Inferior parietal cortex (tissue), 1 donor: ENCODE measurements at regions not wholly inside any gene's neighbourhood (a gene's known extent, or its start where the extent isn't known, plus 50 kb on each side); places are given as distances from the start of the nearest gene placed in this dataset.

ENCODE experiments used
- DNase-seq: peaks from one replicate; pipeline ENCODE4 v3.0.0-alpha.2; 2016; ENCODE audit errors: extremely low spot score

GRCh38 chr6:105851113-105851580 lies 235.0 kb upstream of the PRDM1 start:
- no peak for DNase-seq

DNA sequence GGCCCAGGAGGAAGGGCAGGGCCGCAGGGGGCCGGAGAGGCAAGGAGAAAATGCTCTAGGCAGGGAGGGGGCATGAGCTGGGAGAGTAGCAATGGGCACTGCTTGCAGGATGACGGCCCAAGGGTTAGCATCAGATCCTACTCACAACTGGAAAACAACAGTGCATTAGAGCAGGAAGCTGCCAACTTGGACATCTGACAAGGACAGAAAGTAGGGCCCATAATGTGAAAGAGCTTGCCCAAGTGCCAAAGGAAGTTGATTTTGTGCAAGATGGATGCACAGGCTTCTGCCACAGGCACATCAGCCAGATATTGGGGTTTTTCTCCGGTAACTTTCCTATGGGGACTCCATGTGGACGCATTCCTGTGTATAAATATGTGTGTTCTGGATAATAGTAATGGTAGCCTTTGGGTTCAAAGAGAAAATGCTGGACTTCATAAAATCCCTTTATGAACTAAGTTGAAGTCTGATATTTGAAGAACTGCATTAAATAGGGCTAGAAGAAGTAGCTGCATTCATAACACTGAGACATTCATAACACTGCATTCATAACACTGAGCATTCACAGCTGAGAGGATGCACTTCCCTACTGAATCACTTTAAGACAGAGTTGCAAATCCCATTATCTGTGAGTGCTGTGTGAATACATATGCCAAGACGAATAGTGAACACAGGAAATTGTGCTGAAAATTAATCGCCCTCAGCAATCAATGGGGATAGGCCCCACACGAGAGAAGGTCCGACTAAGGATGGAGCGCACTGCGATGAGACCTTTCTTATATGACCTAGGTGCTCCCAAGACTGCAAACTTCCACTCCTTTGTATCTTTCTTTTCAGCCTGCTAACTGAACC lies 235.6 kb upstream of the PRDM1 start:
- DNase-seq = no peak

GRCh38 chr6:105849746-105850145 lies 236.4 kb upstream of the PRDM1 start:
- no peak for DNase-seq

- no peak for DNase-seq
Measured at GRCh38 chr6:105847433-105847832, 238.7 kb upstream of the PRDM1 start.

- DNase-seq = peak; percentile 73
Measured at GRCh38 chr6:105844275-105844883, 241.8 kb upstream of the PRDM1 start.

- no peak for DNase-seq
Measured at GRCh38 chr6:105839266-105839665, 246.9 kb upstream of the PRDM1 start.

GRCh38 chr6:105838171-105838570 lies 248.0 kb upstream of the PRDM1 start:
- DNase-seq = no peak

GRCh38 chr6:105836889-105837288 lies 249.2 kb upstream of the PRDM1 start:
- DNase-seq = no peak

- DNase-seq = no peak
Measured at GRCh38 chr6:105836379-105836778, 249.8 kb upstream of the PRDM1 start.

GRCh38 chr6:105835373-105835772 lies 250.8 kb upstream of the PRDM1 start:
- no peak for DNase-seq

GRCh38 chr6:105833959-105834947 lies 251.9 kb upstream of the PRDM1 start:
- DNase-seq = no peak

- DNase-seq = no peak
Measured at GRCh38 chr6:105832313-105832761, 253.8 kb upstream of the PRDM1 start.

- no peak for DNase-seq
Measured at GRCh38 chr6:105831311-105832097, 254.6 kb upstream of the PRDM1 start.

DNA sequence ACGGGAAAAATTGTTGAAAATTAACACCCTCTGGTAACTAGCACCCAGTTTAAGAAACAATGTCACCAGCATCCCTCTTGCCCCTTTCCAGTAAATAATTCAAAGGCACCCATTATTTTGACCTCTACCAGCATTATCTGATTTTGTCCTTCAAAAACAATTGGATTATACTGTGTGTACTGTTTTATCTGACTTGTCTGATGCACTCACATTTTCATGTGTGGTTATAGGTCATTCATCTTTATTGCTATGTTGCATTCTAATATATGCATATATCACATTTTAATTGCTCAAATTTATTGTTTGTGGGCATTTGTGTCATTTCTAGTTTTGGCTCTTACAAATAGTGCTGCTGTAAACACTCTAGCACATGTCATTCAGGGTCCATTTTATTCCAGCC lies 260.9 kb upstream of the PRDM1 start:
- no peak for DNase-seq

- DNase-seq = no peak
Measured at GRCh38 chr6:105824732-105825131, 261.4 kb upstream of the PRDM1 start.

- DNase-seq = no peak
Measured at GRCh38 chr6:105821777-105822176, 264.4 kb upstream of the PRDM1 start.

GRCh38 chr6:105821027-105821426 lies 265.1 kb upstream of the PRDM1 start:
- DNase-seq = no peak

- no peak for DNase-seq
Measured at GRCh38 chr6:105819745-105820144, 266.4 kb upstream of the PRDM1 start.

DNA sequence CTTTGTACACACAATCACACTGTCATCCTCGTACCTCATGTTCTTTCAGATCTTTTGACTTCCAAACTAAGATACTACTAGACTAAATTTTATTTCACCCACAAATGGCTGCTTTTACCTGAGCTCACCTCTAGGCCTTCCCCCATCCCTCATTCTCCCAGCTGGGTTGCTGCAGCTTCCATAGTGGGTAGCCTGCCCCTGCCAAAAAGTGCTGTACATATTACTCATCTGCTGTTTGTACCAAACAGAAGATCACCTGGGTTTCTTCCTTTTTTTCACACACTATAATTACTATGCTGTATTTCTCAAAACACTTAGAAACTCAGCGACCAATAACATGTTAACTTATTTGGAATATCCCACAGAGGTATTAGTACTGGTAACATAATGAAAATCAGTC lies 267.6 kb upstream of the PRDM1 start:
- DNase-seq = no peak

- DNase-seq = no peak
Measured at GRCh38 chr6:105817961-105818360, 268.2 kb upstream of the PRDM1 start.

DNA sequence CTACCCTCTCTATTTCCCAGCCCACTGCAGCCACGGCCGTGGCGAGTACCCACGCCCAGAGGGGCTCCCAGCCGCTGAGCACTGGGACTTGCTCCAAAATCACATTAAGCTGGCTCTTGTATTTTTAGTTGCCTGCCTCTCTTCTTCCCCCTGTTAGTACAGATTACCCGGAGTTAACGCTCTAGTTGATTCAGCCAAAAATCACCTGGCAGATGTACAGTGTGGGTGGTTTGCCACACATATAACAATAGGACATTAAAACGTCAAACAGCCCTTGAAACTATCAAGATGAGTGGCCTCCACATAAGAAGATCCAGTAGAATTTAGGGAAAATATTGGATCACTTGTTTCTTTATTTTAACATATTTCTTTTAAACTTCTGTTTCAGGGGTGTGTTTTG lies 268.8 kb upstream of the PRDM1 start:
- no peak for DNase-seq
